ENCODE measurements at regions not wholly inside any gene's neighbourhood (a gene's known extent, or its start where the extent isn't known, plus 50 kb on each side); places are given as distances from the start of the nearest gene placed in this dataset.

- TF ChIP-seq CTCF (IDR thresholded peaks at IDR 0.05) (no peak), ZFX (IDR thresholded peaks at IDR 0.05; ENCODE audit: borderline replicate concordance) (no peak)
Observed at GRCh38 chr15:87730706-87731105, 525.8 kb downstream of the NTRK3 start.

All from 22Rv1 (cell line).